HG03095 (cell line): ENCODE measurements at regions not wholly inside any gene's neighbourhood (a gene's known extent, or its start where the extent isn't known, plus 50 kb on each side); places are given as distances from the start of the nearest gene placed in this dataset.
"Not testable (repeated sequence)": the region's sequence is repeated elsewhere in the genome, so short reads cannot be mapped to it uniquely, and the experiment has no call there.

Experiments used
- ATAC-seq: cut with Tn5 transposase; IDR thresholded peaks from one replicate; pipeline ENCODE4 v1.9.1; 2021; ENCODE audit warnings: moderate library complexity; ENCODE audit not compliant: unreplicated experiment

GRCh38 chr2:128413718-128414341 lies 95.2 kb upstream of the HS6ST1 start:
- ATAC-seq, result no peak

GRCh38 chr2:128414351-128414750 lies 95.7 kb upstream of the HS6ST1 start:
- no peak for ATAC-seq

GRCh38 chr2:128414946-128415778 lies 96.5 kb upstream of the HS6ST1 start:
- no peak for ATAC-seq

GRCh38 chr2:128415779-128416061 lies 97.1 kb upstream of the HS6ST1 start:
- ATAC-seq, result no peak

GRCh38 chr2:128416109-128416785 lies 97.6 kb upstream of the HS6ST1 start:
- ATAC-seq, result no peak

GRCh38 chr2:128416806-128417205 lies 98.1 kb upstream of the HS6ST1 start:
- no peak for ATAC-seq

GRCh38 chr2:128417264-128417663 lies 98.6 kb upstream of the HS6ST1 start:
- not testable (repeated sequence) for ATAC-seq

GRCh38 chr2:128420131-128420530 lies 101.5 kb upstream of the HS6ST1 start:
- no peak for ATAC-seq

GRCh38 chr2:128420776-128421175 lies 102.1 kb upstream of the HS6ST1 start:
- ATAC-seq, result no peak

GRCh38 chr2:128421286-128421685 lies 102.6 kb upstream of the HS6ST1 start:
- ATAC-seq, result no peak

- no peak for ATAC-seq
These were observed 103.2 kb upstream of the HS6ST1 start for GRCh38 chr2:128421861-128422311.

- ATAC-seq, result no peak
These were observed 103.9 kb upstream of the HS6ST1 start for GRCh38 chr2:128422571-128422970.

- ATAC-seq, result no peak
These were observed 105.1 kb upstream of the HS6ST1 start for GRCh38 chr2:128423788-128424165.

GRCh38 chr2:128424406-128425171 lies 105.9 kb upstream of the HS6ST1 start:
- no peak for ATAC-seq

- ATAC-seq, result no peak
These were observed 106.5 kb upstream of the HS6ST1 start for GRCh38 chr2:128425216-128425615.

- no peak for ATAC-seq
These were observed 107.3 kb upstream of the HS6ST1 start for GRCh38 chr2:128425731-128426620.

GRCh38 chr2:128427413-128427755 lies 108.7 kb upstream of the HS6ST1 start:
- ATAC-seq, result no peak

GRCh38 chr2:128428415-128428814 lies 109.7 kb upstream of the HS6ST1 start:
- no peak for ATAC-seq

- ATAC-seq, result no peak
These were observed 113.8 kb upstream of the HS6ST1 start for GRCh38 chr2:128432423-128432822.

GRCh38 chr2:128433911-128434550 lies 115.4 kb upstream of the HS6ST1 start:
- ATAC-seq, result no peak
